Type B pancreatic cell (in vitro differentiated cells): ENCODE measurements at regions not wholly inside any gene's neighbourhood (a gene's known extent, or its start where the extent isn't known, plus 50 kb on each side); places are given as distances from the start of the nearest gene placed in this dataset.

Experiments
- DNase-seq: peaks from one replicate; pipeline ENCODE4 v3.0.0; 2021; ENCODE audit warnings: mixed read lengths; ENCODE audit not compliant: unreplicated experiment; ENCODE audit errors: extremely low spot score
- H3K27ac Mint-ChIP-seq: 2 replicates; pipeline ENCODE4 v1.8.0; 2021; ENCODE audit warnings: mild to moderate bottlenecking, mixed read lengths
- H3K27me3 Mint-ChIP-seq: 2 replicates; pipeline ENCODE4 v1.8.0; 2021; ENCODE audit warnings: mixed read lengths
- H3K36me3 Mint-ChIP-seq: 2 replicates; pipeline ENCODE4 v1.8.0; 2021; ENCODE audit warnings: mixed read lengths
- H3K4me1 Mint-ChIP-seq: one replicate; pipeline ENCODE4 v1.8.0; 2021; ENCODE audit warnings: mixed read lengths; ENCODE audit not compliant: unreplicated experiment
- H3K4me3 Mint-ChIP-seq: 2 replicates; pipeline ENCODE4 v1.8.0; 2021; ENCODE audit warnings: mild to moderate bottlenecking, mixed read lengths
- H3K9me3 Mint-ChIP-seq: 2 replicates; pipeline ENCODE4 v1.8.0; 2021; ENCODE audit warnings: mixed read lengths
- CTCF ChIP-seq: fragments of 200-600 bp; sonication (generic); conservative IDR thresholded peaks from 2 replicates; pipeline ENCODE4 v1.5.0; 2021; ENCODE audit warnings: antibody characterized with exemption, mild to moderate bottlenecking

- Mint-ChIP-seq H3K36me3 (peaks cover 3% of the 10 kb centered on the region), H3K27ac (no peak overlapping the region), H3K4me3 (no peak overlapping the region), H3K4me1 (peaks cover 7% of the 10 kb centered on the region), H3K9me3 (no peaks in the 10 kb centered on the region), H3K27me3 (no peaks in the 10 kb centered on the region)
- no peak for DNase-seq
- no peak for TF ChIP-seq CTCF
Measured at GRCh38 chr11:122062763-122063162, 53.3 kb downstream of the BLID start.

- H3K4me1 Mint-ChIP-seq: no peaks in the 10 kb centered on the region
- no peaks in the 10 kb centered on the region for H3K27me3 Mint-ChIP-seq
- no peak overlapping the region for H3K4me3 Mint-ChIP-seq
- H3K27ac Mint-ChIP-seq: no peak overlapping the region
- peaks cover 3% of the 10 kb centered on the region for H3K36me3 Mint-ChIP-seq
- H3K9me3 Mint-ChIP-seq: no peaks in the 10 kb centered on the region
- no peak for DNase-seq
- no peak for TF ChIP-seq CTCF
Measured at GRCh38 chr11:122059565-122059964, 56.5 kb downstream of the BLID start.

GRCh38 chr11:122050021-122050690, 65.9 kb downstream of the BLID start:
- no peak for TF ChIP-seq CTCF
- no peak overlapping the region for H3K27ac Mint-ChIP-seq

GRCh38 chr11:122048401-122048800, 67.6 kb downstream of the BLID start:
- Mint-ChIP-seq H3K4me3 (no peak overlapping the region), H3K36me3 (peaks cover 4% of the 10 kb centered on the region), H3K4me1 (no peaks in the 10 kb centered on the region), H3K9me3 (peaks cover 12% of the 10 kb centered on the region), H3K27ac (no peak overlapping the region), H3K27me3 (peaks cover 5% of the 10 kb centered on the region)
- no peak for DNase-seq
- no peak for TF ChIP-seq CTCF

More at GRCh38 chr11:122050021-122050690, 65.9 kb downstream of the BLID start:
- H3K36me3 Mint-ChIP-seq: peaks cover 4% of the 10 kb centered on the region
- H3K27me3 Mint-ChIP-seq: peaks cover 5% of the 10 kb centered on the region
- DNase-seq: no peak
- H3K9me3 Mint-ChIP-seq: peaks cover 12% of the 10 kb centered on the region
- no peaks in the 10 kb centered on the region for H3K4me1 Mint-ChIP-seq
- H3K4me3 Mint-ChIP-seq: no peak overlapping the region

GRCh38 chr11:122046846-122047245, 69.2 kb downstream of the BLID start:
- no peak for DNase-seq
- Mint-ChIP-seq H3K27ac (no peak overlapping the region), H3K9me3 (peaks cover 12% of the 10 kb centered on the region), H3K4me3 (no peak overlapping the region), H3K36me3 (peaks cover 4% of the 10 kb centered on the region), H3K4me1 (no peaks in the 10 kb centered on the region), H3K27me3 (peaks cover 5% of the 10 kb centered on the region)
- no peak for TF ChIP-seq CTCF
